ENCODE measurements at regions not wholly inside any gene's neighbourhood (a gene's known extent, or its start where the extent isn't known, plus 50 kb on each side); places are given as distances from the start of the nearest gene placed in this dataset.

- TF ChIP-seq CTCF (IDR thresholded peaks at IDR 0.05) (no peak), POLR2A (IDR thresholded peaks at IDR 0.05) (no peak)
Measured at GRCh38 chr6:133129556-133129955, 111.6 kb upstream of the EYA4 start.
